ENCODE measurements at regions not wholly inside any gene's neighbourhood (a gene's known extent, or its start where the extent isn't known, plus 50 kb on each side); places are given as distances from the start of the nearest gene placed in this dataset.
A peak's percentile ranks its signal among the peaks of the same experiment; 100 is the strongest.

GRCh38 chr5:84599964-84600363 lies 215.3 kb upstream of the EDIL3 start:
- no peak for DNase-seq

- DNase-seq, result no peak
These were observed 213.2 kb upstream of the EDIL3 start for GRCh38 chr5:84597904-84598303.

GRCh38 chr5:84590629-84591028 lies 205.9 kb upstream of the EDIL3 start:
- DNase-seq, result no peak

GRCh38 chr5:84589926-84590325 lies 205.2 kb upstream of the EDIL3 start:
- no peak for DNase-seq

- DNase-seq, result no peak
These were observed 200.5 kb upstream of the EDIL3 start for GRCh38 chr5:84585218-84585617.

GRCh38 chr5:84578226-84578625 lies 193.5 kb upstream of the EDIL3 start:
- no peak for DNase-seq

- no peak for DNase-seq
These were observed 188.5 kb upstream of the EDIL3 start for GRCh38 chr5:84573017-84573712.

- DNase-seq, result no peak
These were observed 184.6 kb upstream of the EDIL3 start for GRCh38 chr5:84569307-84569706.

- DNase-seq, result no peak
These were observed 183.5 kb upstream of the EDIL3 start for GRCh38 chr5:84568171-84568570.

GRCh38 chr5:84565866-84566265 lies 181.2 kb upstream of the EDIL3 start:
- DNase-seq, result no peak

GRCh38 chr5:84564321-84565075 lies 179.8 kb upstream of the EDIL3 start:
- DNase-seq, result peak; percentile 73

GRCh38 chr5:84550222-84550621 lies 165.5 kb upstream of the EDIL3 start:
- no peak for DNase-seq

GRCh38 chr5:84549054-84549453 lies 164.4 kb upstream of the EDIL3 start:
- no peak for DNase-seq

GRCh38 chr5:84546686-84547085 lies 162.0 kb upstream of the EDIL3 start:
- DNase-seq, result no peak

- no peak for DNase-seq
These were observed 152.1 kb upstream of the EDIL3 start for GRCh38 chr5:84536797-84537196.

GRCh38 chr5:84535281-84535680 lies 150.6 kb upstream of the EDIL3 start:
- DNase-seq, result peak; percentile 47

- DNase-seq, result no peak
These were observed 139.8 kb upstream of the EDIL3 start for GRCh38 chr5:84524491-84524890.

- DNase-seq, result no peak
These were observed 134.2 kb upstream of the EDIL3 start for GRCh38 chr5:84518862-84519261.

GRCh38 chr5:84518370-84518769 lies 133.7 kb upstream of the EDIL3 start:
- DNase-seq, result no peak

- no peak for DNase-seq
These were observed 121.9 kb upstream of the EDIL3 start for GRCh38 chr5:84506625-84507024.

- peak; percentile 94 for DNase-seq
These were observed 109.8 kb upstream of the EDIL3 start for GRCh38 chr5:84494453-84494852.

GRCh38 chr5:84487963-84488362 lies 103.3 kb upstream of the EDIL3 start:
- peak; percentile 88 for DNase-seq

GRCh38 chr5:84480873-84481637 lies 96.4 kb upstream of the EDIL3 start:
- no peak for DNase-seq

- peak; percentile 49 for DNase-seq
These were observed 93.9 kb upstream of the EDIL3 start for GRCh38 chr5:84478603-84479002.

Data from fibroblast of skin of back (primary cell).